Glomerular endothelial cell (primary cell): ENCODE measurements at regions not wholly inside any gene's neighbourhood (a gene's known extent, or its start where the extent isn't known, plus 50 kb on each side); places are given as distances from the start of the nearest gene placed in this dataset.
"Not testable (repeated sequence)": the region's sequence is repeated elsewhere in the genome, so short reads cannot be mapped to it uniquely, and the experiment has no call there.

Source experiments
- DNase-seq: peaks from one replicate; pipeline ENCODE4 v3.0.0-alpha.2; 2011; ENCODE audit warnings: low read depth, low spot score; ENCODE audit errors: extremely low read depth

DNA sequence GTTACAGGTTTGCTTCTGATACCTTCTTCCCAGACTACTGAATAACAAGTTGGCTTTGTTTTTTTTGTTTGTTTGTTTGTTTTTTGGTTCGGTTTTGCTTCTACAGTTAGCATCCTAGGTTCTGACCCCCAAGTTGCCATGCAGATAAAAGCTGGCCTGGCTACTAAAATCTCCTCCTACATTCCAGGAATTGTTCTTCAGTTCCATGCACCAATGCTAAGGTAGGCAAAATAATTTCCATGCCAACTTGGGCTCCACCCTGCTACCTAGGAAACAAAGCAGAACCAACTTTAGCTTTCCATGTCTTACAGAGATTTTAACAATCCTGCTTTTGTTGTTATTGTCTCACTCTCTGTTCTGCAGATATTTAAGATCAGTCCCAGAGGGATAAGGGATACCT, 495.5 kb upstream of the SOX9 start:
- DNase-seq = no peak

DNA sequence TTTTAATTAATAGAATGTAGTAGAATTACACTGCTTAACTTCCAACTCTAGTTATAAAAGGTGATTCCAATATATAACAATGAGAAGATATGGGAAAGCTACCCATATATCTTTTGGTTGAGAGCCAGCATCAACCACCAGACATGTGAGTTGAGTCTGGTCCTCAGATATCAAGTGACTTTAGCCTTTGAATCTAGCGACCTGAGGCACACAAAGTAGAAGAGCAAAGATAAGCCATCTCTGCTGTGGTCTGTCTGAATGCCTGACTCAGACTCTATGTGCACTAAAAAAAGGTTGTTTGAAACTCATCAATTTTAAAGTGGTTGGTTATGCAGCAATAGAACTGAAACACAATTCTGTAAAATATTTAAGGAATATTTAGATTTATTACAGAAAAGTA, 492.5 kb upstream of the SOX9 start:
- DNase-seq = no peak

DNA sequence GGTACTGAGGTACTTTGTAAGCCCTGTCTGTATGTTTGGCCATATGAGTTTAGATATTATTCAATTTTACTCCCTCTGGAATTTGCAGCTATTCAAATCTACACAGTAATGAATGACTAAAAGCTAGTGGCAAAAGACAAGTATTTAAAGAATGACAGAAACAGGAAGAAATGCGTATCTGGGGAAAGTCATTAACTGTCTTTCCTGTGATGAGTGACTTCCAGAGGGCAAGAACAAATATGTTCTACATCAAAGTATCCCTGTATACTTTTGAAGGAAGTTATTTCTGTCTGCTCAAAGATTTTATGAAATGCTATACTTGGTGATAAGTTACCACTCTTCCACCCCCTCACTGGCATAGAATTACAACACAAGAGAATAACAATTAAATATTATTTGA, 489.3 kb upstream of the SOX9 start:
- no peak for DNase-seq

DNA sequence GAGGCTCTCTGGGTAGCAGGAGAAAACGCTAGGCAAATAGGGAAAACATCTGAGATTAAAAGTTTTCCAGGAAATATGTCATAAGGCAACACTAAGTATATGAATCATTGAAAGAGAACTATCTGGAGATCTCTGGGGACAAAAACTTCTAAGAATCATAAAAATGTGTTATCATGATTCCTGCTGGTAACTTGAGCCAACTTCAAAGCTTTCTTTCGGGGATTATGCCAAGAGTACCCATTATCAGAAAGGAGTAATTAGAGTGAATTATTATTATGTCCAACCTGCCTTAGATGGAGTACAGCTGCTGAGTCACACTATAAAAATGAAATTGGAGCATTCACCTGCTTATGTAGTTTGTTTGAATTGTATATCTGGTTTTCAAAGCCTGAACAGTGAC, 488.5 kb upstream of the SOX9 start:
- no peak for DNase-seq

DNA sequence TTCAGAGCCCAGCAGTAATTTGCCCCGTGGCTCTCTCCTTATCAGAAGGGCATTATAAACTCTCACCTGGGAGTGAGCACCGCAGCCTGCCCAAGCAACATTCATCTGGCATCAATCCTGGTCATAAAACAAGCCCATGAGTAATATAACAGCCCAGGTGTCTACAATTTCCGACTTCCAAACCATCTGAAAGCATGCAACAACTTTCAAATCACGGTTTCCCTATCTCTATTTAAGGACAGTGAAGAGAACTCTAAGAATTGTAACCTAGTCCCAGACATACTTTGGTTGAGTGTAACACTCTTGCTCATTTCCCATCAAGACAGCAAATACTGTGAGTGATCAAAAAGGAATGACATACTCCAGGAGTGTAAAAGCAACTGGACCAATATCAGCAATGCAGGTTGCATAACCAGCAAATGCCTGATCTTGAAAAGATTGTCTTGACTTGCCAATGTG, 487.4 kb upstream of the SOX9 start:
- no peak for DNase-seq

DNA sequence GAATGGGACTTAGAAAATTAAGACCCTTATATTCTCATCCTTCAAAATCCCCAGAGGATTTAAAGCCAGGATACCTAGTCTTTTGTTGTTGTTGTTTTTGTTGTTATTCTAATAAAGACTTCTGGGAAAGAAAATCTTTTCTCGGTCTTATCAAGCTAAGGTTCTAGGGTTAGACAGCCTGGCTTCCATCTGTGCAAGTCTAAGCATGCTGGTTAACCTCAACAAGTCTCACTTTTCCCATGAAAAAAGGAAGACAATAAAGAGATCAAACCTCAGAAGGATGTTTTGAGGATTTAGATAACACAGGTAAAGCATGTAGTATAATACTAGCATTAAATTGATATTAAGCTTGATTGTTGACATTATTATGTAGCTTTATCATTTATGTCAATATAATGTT, 486.4 kb upstream of the SOX9 start:
- DNase-seq = no peak

DNA sequence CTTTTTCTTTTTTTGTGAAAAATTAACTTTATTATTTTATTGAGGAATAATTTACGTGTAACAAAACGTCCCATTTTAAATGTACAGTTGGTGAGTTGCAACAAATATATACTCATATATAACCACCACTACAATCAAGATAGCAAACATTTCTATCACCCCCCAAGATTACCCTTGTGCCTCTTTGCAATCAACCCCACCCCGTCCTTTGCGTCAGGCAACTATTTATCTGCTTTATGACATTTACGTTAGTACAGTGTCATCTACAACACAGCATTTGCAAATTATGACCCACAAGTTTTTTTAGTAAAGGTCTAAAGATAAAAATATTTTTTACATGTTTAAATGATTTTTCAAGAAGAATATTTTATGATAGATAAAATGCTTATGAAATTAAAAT, 485.6 kb upstream of the SOX9 start:
- DNase-seq = no peak

DNA sequence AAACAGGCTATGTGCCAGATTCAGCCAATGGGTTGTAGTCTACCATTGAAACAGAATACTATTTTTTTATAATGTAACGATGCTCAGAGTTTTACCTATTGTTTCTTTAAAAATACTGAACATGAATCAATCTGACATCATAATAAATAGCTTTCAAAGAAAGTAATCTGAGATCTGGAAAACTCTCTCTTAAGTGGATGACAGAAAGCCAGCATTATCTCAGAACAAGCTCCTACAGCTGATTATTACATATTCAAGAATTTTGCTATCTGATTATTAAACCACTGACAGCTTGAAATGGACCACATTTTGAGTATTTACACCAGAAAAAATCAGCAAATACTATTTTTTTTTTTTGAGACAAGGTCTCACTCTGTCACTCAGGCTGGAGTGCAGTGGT, 484.2 kb upstream of the SOX9 start:
- DNase-seq = no peak

DNA sequence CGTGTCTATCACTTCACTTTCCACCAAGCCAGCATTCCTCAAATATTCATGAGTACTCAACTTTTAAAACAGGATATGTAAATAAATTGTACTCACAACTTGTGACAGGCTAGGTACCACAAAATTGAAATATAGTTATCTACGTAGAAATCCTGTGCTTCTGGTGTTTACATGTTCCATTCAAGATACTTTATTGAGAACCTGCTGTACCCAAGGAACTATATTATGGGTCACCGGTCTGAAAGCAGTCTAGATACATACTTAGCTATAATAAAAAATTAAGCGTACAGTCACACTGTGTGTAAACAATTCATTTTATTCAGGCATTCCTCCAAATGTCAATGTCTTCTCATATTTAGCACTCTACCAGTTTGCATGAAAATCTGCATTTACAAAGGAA, 482.2 kb upstream of the SOX9 start:
- DNase-seq = no peak

DNA sequence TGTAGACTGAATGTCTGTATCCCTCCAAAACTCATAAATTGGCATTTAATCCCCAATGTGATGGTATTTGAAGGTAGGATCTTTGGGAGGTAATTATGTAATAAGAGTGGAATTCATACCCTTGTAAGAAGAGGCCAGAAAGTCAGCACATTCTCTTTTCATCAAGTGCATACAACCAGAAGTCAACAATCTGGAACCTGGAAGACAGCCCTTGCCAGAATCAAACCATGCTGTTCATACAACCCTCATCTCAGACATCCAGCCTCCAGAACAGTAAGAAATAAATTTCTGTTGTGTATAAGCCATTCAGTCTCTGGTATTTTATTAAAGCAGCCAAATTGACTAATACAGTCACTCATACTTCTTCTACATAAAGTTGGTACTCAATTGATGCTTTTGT, 481.0 kb upstream of the SOX9 start:
- DNase-seq = no peak

DNA sequence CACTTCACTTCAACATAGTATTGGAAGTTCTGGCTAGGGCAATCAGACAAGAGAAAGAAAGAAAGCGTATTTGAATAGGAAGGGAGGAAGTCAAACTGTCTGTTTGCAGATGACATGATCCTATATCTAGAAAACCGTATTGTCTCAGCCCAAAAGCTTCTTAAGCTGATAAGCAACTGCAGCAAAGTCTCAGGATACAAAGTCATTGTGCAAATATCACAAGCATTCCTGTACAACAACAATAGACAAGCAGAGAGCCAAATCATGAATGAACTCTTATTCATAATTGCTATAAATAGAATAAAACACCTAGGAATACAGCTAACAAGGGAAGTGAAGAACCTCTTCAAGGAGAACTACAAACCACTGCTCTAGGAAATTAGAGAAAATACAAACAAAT, 473.9 kb upstream of the SOX9 start:
- DNase-seq = not testable (repeated sequence)

DNA sequence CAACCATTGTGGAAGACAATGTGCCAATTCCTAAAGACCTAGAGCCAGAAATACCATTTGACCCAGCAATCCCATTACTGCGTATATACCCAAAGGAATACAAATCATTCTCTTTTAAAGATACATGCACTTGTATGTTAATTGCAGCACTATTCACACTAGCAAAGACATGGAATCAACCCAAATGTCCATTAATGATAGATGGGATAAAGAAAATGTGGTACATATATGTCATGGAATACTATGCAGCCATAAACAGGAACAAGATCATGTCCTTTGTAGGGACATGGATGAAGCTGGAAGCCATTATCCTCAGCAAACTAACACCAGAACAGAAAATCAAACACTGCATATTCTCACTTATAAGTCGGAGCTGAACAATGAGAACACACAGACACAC, 472.5 kb upstream of the SOX9 start:
- DNase-seq = not testable (repeated sequence)

DNA sequence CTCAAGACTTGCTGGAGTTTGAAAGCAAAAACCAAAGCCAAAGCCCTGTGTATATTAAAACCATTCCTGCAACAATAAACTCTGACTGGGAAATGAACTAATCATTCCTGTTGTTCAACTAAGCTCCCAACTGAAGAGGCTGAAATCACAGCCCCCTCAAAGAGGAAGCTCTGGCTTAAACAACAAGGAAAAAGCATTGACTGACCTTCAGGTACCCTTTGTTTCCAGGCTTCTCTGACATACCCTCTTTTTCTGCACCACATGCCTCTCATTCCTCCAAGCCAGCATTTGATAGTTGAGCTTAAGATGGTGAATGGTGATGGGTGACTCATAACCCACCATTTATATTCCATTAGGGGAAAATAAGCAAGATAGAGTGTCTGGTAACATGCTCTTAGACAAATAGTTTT, 470.9 kb upstream of the SOX9 start:
- DNase-seq = no peak

DNA sequence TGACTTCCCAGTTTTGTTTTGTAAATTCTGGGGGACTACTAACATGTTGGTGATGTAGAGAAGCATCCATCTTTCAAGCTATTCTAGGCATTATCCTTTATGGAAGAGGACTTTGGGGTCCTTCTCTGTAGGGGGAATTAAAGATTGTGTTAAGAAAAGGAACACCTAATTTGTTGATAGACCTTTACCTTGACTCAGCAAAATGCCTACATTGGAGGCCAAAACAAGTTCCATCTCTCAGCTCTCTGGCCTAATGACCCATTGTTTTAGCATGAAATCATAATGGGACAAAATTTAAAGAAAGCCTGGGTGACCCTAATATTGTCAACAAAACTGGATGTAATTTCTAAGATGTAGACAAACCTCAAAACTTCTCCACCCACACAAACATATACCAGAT, 465.3 kb upstream of the SOX9 start:
- DNase-seq = no peak

DNA sequence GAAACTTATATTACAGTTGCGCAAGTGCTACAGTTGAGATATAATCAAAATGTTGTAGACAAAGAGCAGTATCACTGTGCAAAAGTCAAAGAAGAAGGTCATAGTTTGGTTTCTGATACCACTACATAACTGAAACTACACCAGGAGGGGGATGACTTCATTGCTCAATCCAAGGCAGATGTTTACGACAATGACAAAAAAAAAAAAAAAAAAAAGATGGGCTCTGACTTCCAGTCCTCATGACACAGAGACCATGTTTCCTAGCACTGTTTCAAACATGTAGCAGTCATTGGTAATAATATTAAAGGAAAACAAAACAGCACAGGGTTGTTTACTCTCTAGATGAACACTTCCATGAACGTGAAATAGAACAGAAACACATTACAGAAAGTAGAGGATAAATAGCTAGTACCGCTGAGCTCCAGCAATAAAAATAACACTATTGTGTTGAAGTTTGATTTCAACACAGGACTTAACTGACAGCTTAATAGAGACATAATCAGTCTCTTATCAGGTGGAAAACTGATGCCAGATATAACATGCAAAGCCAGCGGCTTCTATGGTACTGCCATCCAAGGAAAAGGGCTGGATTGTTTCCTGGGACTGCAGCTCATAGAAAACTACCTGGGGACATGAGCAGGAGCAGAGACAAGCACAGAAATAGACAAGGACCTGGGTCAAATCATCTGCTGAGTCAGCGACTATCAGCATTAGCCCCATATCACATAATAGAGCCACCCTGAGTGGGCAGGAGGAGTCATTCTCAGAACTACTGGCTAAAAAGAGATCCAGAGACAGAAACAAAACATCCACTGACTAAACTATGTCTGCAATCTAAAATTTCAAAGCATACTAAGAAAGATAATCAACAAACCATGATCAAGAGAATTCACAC, 463.6 kb upstream of the SOX9 start:
- DNase-seq = no peak

DNA sequence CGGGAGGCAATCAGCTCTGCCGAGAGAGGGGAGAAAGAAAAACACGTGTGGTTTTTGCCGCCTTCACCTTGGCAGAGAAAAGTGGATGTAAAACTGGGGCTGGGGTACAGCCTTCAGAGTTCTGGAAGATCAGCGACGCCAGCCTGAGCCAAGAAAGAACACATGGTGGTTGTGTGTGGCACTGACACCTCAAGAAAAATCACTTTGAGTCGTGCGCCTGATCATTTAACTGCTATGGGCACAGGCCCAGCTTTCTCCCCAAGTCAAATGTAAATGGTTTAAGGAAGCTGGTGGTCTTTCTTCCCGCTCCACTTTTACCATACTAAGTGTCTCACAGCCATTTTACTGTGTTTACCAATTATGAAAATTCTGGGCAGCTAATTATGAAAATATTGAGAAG, 461.8 kb upstream of the SOX9 start:
- no peak for DNase-seq

DNA sequence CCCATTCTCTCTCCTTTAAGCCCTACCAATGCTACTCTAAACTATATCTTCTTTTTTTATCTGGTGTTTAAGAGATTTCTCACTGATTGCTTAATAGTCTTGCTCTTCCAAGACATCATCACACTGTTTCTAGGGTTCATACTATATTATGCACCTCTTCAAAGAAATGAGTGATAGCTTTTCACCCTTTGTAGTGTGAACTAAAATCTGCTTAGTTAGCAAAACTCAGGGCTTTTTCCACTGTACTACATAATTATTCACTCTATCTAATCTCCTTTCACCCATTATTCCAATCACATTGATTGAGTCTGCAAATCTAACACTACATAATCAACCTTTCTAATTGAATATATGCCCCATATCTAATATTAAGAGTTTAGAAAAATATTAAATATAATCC, 456.0 kb upstream of the SOX9 start:
- no peak for DNase-seq

DNA sequence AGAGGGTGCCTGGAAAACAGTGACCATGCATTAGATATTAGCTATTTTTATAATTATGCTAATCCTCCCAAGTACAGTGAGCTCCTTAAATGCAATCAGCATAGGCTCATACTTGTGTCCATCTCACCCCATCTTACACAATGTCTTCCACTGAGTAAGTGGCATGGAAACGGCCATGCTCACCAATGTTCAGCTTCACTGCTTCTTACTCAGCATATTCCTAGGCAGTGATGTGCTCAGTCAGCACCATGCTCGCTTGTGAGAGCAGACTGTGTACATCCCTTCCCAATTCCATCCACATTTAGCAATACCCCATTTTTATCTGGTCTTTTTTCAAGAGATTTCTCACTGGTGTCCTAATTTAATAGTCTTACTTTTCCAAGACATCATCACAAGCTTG, 454.8 kb upstream of the SOX9 start:
- DNase-seq = no peak

DNA sequence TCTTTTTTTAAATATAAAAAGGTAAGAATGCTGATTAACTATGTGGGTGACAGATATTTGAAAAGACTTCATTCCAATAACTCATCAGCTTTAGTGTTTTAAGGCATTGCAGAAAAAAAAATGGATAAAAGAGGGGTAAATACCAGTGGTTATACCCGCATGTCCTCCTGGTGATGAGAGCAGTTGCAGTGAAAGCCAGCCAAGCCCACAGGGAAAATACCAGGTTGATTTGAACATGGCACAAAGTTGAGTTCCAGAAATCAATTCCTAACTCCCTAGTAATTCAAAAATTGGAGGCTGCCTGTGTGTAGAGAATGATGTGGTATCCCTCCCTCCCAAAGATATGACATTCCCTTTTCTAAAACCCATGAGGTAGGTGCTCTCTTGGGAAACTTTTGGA, 453.2 kb upstream of the SOX9 start:
- DNase-seq = no peak

DNA sequence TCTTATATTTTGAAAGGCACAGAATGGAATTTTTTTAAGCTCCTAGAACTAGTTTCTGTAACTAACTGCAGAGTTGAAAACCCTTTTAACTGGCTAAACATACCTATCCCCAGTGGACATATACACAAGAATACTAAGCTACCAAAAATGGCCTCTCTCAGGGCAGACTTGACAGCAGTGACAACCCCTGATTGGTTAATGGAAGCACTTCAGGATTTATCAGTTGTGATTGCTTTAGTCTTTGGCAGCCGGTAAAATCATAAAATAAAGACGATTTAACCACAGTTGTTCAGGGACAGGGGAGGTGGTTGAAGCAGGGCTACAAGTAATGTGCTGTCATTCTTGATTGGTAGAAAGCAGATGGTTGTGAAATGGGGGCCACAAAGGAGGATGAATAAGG, 452.0 kb upstream of the SOX9 start:
- no peak for DNase-seq

DNA sequence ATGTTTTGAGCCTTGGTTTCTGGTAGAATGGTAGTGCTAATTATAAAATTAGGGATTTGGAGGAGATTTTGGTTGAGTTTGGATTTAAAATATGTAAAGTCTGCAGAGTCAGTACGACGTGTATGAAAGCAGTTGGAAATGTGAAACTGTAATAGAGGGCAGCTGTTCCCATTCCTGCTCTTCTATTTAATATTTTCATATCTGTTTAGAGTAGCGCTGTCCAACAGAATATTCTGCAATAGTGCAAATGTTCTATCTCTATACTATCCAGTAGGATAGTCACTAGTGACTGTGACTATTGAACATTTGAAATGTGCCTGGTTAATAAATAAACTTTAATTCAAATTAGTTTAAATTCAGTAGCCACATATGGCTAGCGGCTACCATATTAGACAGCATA, 443.4 kb upstream of the SOX9 start:
- no peak for DNase-seq

DNA sequence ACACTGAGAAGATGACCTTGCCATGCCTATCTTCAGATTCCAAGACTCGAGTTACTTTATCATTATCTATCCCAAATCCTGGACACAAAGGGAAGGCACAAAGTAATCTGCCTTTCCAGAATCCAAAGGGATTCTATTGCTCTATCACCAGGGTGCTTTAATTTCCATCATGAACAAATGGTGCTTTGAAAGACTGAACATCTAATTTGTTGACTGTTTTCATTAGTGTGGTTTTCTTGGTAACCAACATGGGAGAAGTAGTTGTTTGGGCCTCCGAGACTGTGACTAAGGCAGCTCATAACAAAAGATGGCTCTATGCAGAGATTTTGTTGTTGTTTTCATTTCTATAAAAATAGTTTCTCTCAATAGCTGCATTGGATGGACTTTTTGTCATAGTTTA, 441.0 kb upstream of the SOX9 start:
- no peak for DNase-seq
